ENCODE measurements at regions not wholly inside any gene's neighbourhood (a gene's known extent, or its start where the extent isn't known, plus 50 kb on each side); places are given as distances from the start of the nearest gene placed in this dataset.
"Not testable (repeated sequence)": the region's sequence is repeated elsewhere in the genome, so short reads cannot be mapped to it uniquely, and the experiment has no call there.

DNA sequence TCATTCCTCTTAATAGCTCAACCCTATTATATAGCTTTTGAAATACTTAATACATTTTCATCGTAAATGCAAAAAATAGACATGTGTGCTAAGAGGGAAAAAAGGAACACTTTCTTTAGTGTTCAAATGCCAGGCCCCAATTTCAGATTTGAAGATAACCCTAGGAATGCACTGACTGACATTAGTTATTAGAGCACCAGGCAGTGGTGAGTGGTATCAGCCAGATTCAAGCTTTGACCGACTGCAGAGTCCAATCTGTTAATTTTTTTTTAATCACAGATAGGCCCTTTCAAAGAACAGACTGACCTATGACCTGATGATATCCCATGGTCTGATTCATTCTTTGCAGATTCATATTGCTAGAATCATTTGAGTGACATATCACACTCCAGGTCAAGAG is 874.2 kb upstream of the CHORDC1 start:
- DNase-seq (ENCODE audit: missing footprints), result no peak
- no peak for ATAC-seq
- intact Hi-C loops (cut with DNase I), result no loop called here

DNA sequence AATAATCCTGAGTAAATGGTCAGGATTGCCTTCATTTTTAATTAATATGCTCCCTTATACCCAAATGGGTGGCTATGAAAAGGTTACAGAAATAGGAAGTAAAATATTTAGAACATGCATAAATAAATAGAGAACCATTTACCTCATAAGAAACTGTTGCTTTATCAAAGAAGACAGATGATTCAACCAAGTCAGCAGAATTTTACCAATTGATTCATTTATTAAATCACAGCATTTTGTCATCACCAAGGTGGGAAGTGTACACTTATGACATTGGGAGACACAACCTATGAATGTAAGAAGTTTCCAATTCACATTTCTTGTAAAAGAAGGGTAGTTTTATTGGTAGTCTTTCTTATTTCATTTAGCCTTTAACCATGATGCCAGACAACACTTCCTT is 870.3 kb upstream of the CHORDC1 start:
- ATAC-seq (no peak), DNase-seq (ENCODE audit: missing footprints) (no peak)
- intact Hi-C loops (cut with DNase I), result no loop called here

DNA sequence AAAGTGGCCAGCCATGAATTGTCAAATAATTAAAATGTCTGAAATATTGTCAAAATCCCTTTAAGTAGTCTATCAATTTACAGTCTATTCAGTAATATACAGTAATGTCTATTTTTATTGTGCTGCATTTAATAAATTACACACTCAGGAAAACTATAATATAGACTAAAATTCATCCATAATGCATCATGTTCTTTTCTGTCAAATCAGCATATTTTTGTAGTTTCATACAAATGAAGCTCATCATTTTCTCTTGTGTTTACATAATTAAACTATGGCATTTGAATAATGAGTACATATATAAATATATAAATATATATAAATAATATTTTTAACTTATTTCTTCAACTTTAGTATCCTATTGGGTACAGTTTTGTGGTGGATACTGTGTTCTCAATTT is 868.7 kb upstream of the CHORDC1 start:
- DNase-seq (ENCODE audit: missing footprints) (no peak), ATAC-seq (no peak)
- intact Hi-C loops (cut with DNase I), result no loop called here

DNA sequence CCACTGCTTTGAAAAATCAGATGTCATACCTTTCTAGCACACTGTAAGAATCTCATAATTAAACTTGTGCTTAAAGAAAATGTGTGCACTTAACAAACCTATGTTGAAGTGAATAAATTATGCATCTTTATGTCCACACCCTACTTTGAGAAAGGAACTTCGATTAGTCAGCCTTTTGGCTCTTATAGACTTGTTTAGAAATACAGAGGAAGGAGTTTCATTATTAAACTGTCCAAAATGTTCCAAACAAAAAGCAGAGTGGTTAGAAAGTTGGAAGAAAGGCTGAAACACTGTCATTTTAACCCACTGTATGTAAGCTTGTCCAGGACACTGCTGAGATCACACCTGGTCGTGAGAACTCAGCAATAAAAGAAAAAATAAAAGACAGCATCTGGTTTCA is 863.2 kb upstream of the CHORDC1 start:
- DNase-seq (ENCODE audit: missing footprints) (no peak), ATAC-seq (no peak)
- intact Hi-C loops (cut with DNase I), result no loop called here

DNA sequence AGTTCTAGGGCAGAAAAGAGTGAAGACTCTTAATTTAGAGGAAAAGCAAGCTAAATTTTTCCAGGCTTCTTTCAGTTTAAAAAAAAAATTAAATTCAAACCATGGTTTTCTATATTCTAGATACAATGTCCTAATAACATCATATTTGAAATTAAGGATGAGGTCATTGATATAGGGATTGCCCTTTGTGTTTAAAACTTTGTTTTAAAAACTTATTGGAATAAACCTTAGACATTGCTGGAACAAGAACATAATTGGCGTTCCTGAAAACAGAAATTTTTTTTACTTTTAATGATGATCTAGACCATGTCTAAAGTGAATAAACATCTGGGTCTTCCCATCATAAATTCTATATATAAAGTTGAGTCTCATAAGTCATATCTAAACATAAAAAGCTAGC is 859.4 kb upstream of the CHORDC1 start:
- intact Hi-C loops (cut with DNase I), result no loop called here
- ATAC-seq (no peak), DNase-seq (ENCODE audit: missing footprints) (no peak)

DNA sequence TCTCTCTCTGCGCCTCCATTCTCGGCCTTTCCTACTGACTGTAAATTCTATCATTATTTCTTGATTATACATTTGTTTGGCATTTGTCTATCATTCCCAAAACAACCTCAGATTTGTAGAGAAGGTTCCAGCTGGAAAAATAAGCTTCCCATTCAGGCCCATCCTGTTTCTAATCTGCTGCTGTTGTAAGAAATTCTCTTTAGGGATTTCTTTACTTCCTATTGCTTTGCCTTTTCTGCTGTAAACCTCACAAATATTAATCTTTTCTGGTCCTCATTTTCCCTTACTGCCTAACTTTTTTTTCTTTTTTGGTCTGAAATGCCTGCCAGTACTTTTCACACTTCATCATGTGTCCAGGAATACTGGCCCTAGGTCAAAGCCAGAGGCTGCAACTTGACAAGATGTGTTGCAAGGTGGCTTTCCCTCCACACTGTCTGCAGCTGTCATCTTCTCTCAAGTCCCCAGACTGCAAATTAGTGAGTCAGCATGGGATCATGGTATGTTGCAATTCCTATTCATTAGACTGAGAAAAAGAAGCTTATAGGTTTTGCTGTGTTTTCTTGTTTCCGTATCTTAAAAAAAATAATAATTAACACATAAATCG is 858.7 kb upstream of the CHORDC1 start:
- DNase-seq (ENCODE audit: missing footprints) (no peak), ATAC-seq (peak; percentile 95)
- intact Hi-C loops (cut with DNase I), result no loop called here

DNA sequence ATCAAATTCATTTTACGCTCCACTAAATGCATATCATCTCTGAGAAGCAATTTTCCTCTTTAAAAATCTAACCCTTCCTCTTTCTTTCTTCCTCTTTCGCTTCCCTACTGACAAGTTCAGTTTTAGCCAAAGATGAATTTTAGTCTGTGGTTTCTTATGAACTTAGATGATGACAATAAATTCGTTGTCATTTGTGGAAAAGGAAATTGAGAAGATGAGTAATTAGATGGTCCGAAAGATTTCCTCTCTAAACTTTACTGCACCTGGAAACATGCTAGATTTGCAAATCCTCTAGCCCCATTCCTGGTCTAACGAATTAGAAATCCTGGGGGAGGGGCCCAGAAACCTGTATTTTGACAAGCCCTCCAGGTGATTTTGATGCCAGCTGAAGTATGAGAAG is 855.4 kb upstream of the CHORDC1 start:
- intact Hi-C loops (cut with DNase I), result loop anchor here (10.0 kb wide), 1 partner anchor 157 kb away; no protein-coding TSS in a partner anchor
- DNase-seq (ENCODE audit: missing footprints), result no peak
- no peak for ATAC-seq

DNA sequence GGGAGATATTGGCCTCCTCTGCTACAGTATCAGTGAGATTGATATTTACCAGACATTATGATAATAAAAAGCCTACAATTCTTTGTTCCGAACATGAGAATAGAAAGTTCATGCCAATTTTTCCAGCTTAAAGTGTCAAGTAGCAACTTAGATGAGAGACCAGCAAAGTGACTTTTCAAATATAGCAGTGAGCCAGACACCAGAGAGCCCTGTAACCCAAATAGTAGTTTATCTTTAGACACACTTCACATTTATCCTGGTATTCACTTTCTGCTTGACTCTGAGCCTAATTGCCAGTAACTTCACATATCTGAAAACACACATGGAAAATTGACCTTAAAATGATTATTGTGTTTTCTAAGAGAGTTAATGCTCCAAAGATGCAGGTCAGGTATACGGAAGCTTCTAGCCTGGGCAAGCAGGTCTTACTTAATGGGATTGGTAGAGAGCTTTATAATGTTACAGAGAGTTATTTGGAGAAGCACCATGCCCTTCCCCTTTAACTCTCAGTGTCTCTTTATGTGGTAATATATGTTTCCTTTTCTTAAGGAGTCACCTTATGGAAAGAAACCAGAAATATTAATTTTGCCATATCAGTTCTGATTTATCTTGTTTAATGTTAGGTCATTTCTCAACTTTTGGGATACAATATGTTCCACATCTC is 852.3 kb upstream of the CHORDC1 start:
- DNase-seq (ENCODE audit: missing footprints) (no peak), ATAC-seq (peak; percentile 87)
- intact Hi-C loops (cut with DNase I), result loop anchor here (10.0 kb wide), 1 partner anchor 160 kb away; no protein-coding TSS in a partner anchor

DNA sequence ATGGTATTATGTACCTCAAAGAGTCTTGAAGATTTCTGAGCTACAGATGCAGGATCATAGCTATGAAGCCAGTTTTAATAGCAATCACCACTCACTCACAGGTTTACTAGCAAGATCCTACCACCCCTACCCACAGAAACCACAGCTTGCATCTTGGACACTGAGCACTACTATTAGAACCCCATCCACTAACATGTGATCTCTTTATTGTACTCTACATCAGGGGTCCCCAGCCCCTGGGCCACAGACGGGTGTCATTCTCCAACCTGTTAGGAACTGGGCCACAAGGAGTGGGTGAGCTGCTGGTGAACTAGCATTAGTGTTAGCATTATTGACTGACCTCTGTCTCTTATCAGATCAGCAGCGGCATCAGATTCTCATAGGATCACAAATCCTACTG is 844.8 kb upstream of the CHORDC1 start:
- no peak for DNase-seq (ENCODE audit: missing footprints)
- intact Hi-C loops (cut with DNase I), result no loop called here

DNA sequence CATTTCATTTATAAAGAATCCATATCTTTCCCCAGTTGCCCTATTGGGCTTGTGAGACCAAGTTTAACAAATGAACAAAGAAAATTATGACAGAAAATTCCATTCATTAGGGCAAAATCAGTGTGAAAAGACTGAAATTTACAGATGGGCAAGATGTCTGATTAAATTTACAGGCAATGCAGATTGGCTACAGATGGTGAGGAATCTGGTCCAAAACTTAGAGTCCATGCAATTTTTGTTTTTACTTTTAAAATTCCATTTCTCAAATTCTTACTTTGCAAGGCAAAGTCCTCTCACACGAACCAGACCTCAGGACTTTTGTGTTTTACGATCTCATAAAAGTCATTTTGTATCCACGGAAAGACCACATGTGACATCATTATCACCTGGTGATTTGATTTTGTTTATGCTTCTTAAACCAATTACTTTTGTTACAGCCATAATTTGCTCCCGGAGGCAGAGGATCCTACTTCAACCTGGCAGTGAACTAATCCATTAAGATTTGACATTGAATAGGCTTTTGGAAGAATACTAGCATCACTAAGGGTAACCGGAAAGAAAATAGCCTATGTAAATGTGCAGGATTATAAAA is 843.7 kb upstream of the CHORDC1 start:
- intact Hi-C loops (cut with DNase I), result no loop called here
- DNase-seq (ENCODE audit: missing footprints) (no peak), ATAC-seq (no peak)

More for the DNA sequence above, 844.8 kb upstream of the CHORDC1 start:
- ATAC-seq, result no peak

DNA sequence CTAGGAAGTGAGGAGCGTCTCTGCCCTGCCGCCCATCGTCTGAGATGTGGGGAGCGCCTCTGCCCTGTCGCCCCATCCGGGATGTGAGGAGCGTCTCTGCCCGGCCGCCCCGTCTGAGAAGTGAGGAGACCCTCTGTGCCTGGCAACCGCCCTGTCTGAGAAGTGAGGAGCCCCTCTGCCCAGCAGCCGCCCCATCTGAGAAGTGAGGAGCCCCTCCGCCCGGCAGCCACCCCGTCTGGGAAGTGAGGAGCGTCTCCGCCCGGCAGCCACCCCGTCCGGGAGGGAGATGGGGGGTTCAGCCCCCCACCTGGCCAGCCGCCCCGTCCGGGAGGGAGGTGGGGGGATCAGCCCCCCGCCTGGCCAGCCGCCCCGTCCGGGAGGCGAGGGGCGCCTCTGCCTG is 840.5 kb upstream of the CHORDC1 start:
- ATAC-seq; DNase-seq (ENCODE audit: missing footprints); intact Hi-C loops (cut with DNase I): not testable (repeated sequence)

DNA sequence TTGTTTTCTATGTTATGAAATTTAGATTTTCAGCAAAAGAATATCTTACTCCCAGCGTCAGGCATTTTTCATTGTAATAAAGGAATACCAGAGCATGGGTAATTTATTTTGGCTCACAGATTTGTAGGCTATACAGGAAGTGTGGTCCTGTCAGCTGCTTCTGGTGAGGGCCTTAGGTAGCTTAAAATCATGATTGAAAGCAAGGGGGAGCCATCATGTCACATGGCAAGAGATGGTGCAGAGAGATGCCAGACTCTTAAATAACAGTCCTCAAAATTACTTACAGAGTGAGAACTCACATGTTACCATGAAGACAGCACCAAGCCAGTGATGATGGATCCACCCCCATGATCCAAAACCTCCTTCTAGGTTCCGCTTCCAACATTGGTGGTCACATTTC is 825.0 kb upstream of the CHORDC1 start:
- DNase-seq (ENCODE audit: missing footprints), result no peak
- intact Hi-C loops (cut with DNase I), result no loop called here
- ATAC-seq, result no peak

DNA sequence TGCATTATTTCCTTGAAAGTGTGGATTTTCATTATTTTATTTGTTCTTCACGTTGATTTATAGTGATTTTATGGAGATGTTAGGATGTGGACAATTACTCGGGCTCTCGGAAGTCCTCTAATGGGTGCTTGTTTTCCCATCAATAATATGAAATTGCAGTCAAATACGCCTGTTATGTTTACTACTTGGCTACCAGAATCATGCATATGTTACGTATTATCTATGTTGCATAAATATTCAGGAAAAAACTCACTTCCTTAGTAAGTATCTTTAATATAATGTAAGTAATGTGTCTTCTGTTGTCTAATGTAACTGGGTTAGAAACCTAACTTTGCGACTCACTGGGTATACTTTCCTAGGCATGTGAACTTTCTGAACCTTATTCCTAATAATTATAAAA is 823.4 kb upstream of the CHORDC1 start:
- intact Hi-C loops (cut with DNase I), result no loop called here

DNA sequence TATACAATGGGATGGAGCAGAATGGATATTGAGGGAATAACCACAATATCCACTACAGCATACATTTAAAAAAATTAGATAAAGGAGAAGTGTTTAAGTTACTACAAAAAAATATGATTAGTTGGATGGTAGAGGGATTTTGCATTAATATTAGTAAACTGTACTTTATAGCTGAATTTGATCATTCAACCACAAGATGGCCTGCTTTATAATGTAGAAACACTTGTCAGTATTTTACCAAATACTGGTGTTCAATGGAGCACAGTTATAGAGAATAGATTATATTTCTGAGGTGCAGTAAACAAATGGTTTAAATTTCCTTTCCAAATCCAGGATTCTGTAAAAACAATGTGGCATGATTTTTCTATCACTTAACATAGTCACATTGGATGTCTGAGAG is 818.8 kb upstream of the CHORDC1 start:
- ATAC-seq (no peak), DNase-seq (ENCODE audit: missing footprints) (no peak)
- intact Hi-C loops (cut with DNase I), result loop anchor here (2.0 kb wide), 1 partner anchor 207 kb away; no protein-coding TSS in a partner anchor

More for the DNA sequence above, 823.4 kb upstream of the CHORDC1 start:
- no peak for DNase-seq (ENCODE audit: missing footprints)
- no peak for ATAC-seq

DNA sequence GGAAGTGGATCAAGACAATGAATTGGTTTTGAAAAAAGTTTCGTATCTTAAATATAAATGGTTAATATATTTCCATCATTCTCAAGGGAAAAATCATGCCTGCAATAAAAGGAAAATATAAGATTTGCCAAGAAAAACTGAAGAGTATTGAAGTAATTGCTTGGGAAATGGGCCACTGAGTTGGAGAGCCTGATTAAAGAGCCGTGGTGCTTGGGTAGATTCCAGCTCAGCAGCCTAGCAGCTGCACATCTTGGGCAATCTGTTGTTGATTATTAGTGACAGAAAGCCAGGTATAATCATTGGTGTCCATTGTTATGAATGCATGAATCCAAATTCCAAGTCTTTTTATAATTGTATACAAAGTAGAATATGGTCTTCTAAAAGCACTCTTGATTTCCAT is 800.9 kb upstream of the CHORDC1 start:
- no peak for DNase-seq (ENCODE audit: missing footprints)
- intact Hi-C loops (cut with DNase I), result no loop called here
- no peak for ATAC-seq

DNA sequence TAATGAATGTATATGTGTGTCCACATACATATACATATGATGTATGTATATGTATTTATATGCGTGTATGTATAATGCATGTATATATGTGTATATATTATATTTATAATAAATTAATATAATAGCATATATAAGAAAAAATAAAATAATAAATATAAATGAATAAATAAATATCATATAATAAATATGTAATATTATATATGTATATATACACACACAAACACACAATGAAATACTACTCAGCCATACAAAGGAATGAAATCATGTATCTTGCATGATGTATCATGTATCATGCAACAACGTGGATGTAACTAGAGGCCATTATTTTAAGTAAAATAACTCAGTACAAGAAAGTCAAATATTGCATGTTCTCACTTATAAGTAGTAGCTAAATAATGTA is 788.7 kb upstream of the CHORDC1 start:
- intact Hi-C loops (cut with DNase I), result no loop called here
- DNase-seq (ENCODE audit: missing footprints), result no peak
- ATAC-seq, result no peak

DNA sequence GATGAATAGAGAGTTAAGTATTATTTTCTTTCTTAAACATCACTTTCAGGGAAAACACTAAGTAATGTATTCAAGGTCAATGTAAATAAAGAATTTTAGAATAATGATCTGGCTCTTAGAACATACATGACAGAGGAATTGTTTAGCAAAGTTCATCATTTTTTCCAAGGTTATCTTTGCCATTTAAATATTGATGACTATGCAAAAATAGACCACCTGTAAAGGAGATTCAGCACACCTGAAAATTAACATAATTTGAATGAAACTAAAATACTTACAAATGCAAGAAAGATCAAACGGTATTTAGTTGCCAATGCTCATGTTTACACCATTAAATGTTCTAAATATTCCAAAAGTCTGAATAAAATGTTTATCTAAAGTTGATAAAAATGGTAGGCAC is 782.6 kb upstream of the CHORDC1 start:
- intact Hi-C loops (cut with DNase I), result no loop called here
- DNase-seq (ENCODE audit: missing footprints) (no peak), ATAC-seq (no peak)

DNA sequence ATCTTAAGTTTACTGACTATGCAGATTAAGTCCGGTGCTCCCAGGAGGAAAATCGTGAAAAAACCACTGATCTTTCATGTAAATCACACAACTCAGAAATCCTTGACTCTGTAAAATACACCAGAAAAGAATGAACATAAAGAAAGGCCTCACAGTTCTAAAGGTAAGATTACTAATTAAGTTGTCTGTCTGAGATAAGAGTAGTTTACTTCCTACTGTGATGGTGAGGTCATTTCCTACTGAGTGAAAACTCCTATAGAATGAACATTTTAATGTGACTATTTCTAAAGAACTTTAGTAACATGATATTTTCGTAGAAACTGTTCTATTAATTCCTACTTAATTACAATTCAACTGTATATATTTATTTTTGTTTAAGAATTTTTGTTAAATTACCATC is 774.4 kb upstream of the CHORDC1 start:
- no peak for ATAC-seq
- intact Hi-C loops (cut with DNase I), result no loop called here
- DNase-seq (ENCODE audit: missing footprints), result no peak

DNA sequence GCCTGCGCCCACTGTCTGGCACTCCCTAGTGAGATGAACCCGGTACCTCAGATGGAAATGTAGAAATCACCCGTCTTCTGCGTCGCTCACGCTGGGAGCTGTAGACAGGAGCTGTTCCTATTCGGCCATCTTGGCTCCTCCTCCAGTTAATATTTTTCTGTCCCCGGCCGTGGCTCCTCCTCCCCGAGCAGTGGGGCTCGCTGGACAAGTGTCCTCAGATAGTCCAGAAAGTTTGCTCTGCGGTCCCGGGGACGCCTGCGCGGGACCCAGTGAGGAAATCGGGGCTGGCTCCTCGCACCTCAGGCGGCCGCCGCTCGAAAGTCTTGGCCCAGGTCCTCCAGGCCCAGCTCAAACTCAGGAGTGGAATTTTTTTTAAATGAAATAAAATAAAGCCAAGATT is 749.3 kb upstream of the CHORDC1 start:
- ATAC-seq; DNase-seq (ENCODE audit: missing footprints); intact Hi-C loops (cut with DNase I): not testable (repeated sequence)

DNA sequence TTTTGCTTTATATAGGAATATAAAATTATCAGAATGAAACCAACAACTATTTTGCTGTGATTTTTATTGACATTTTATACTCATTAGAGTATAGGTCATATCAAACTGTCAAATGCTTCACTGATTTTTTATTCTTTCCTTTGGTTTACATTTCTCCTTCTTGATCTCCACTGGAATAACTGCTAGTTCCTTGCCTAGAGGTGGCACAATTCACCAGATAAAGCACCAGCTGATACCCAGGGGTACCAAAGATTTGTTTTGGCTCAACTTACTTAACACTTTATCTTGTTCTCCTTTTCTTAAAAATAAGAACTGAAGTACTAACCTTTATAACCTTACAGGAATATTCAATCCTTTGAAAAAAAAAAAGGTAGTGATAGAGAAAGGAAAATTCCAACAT is 725.1 kb upstream of the CHORDC1 start:
- intact Hi-C loops (cut with DNase I), result no loop called here
- DNase-seq (ENCODE audit: missing footprints), result no peak
- no peak for ATAC-seq
